ENCODE measurements at regions not wholly inside any gene's neighbourhood (a gene's known extent, or its start where the extent isn't known, plus 50 kb on each side); places are given as distances from the start of the nearest gene placed in this dataset.

- no peak for TF ChIP-seq CTCF (conservative IDR thresholded peaks at IDR 0.05; ENCODE audit: low read length)
- DNase-seq (ENCODE audit: low read depth), result no peak
- no peak overlapping the region for H3K4me3 ChIP-seq (ENCODE audit: low read length)
Observed at GRCh38 chr9:99515895-99516656, 294.0 kb downstream of the SEC61B start.

GRCh38 chr9:99516657-99517049 lies 294.6 kb downstream of the SEC61B start:
- TF ChIP-seq CTCF (conservative IDR thresholded peaks at IDR 0.05; ENCODE audit: low read length), result no peak
- DNase-seq (ENCODE audit: low read depth), result no peak
- no peak overlapping the region for H3K4me3 ChIP-seq (ENCODE audit: low read length)

GRCh38 chr9:99523838-99524237 lies 297.8 kb upstream of the NR4A3 start:
- no peak for DNase-seq (ENCODE audit: low read depth)
- no peak overlapping the region for H3K4me3 ChIP-seq (ENCODE audit: low read length)
- TF ChIP-seq CTCF (conservative IDR thresholded peaks at IDR 0.05; ENCODE audit: low read length), result no peak

- no peak for TF ChIP-seq CTCF (conservative IDR thresholded peaks at IDR 0.05; ENCODE audit: low read length)
- no peak for DNase-seq (ENCODE audit: low read depth)
- no peak overlapping the region for H3K4me3 ChIP-seq (ENCODE audit: low read length)
Observed at GRCh38 chr9:99531313-99531712, 290.4 kb upstream of the NR4A3 start.

- no peak for TF ChIP-seq CTCF (conservative IDR thresholded peaks at IDR 0.05; ENCODE audit: low read length)
- H3K4me3 ChIP-seq (ENCODE audit: low read length), result no peak overlapping the region
- no peak for DNase-seq (ENCODE audit: low read depth)
Observed at GRCh38 chr9:99533421-99533820, 288.3 kb upstream of the NR4A3 start.

GRCh38 chr9:99537996-99538395 lies 283.7 kb upstream of the NR4A3 start:
- no peak overlapping the region for H3K4me3 ChIP-seq (ENCODE audit: low read length)
- DNase-seq (ENCODE audit: low read depth), result no peak
- no peak for TF ChIP-seq CTCF (conservative IDR thresholded peaks at IDR 0.05; ENCODE audit: low read length)

- H3K4me3 ChIP-seq (ENCODE audit: low read length), result no peak overlapping the region
- DNase-seq (ENCODE audit: low read depth), result no peak
- no peak for TF ChIP-seq CTCF (conservative IDR thresholded peaks at IDR 0.05; ENCODE audit: low read length)
Observed at GRCh38 chr9:99544526-99544925, 277.2 kb upstream of the NR4A3 start.

Data from AG10803 (cell line).